GM12878 (cell line): ENCODE measurements at regions not wholly inside any gene's neighbourhood (a gene's known extent, or its start where the extent isn't known, plus 50 kb on each side); places are given as distances from the start of the nearest gene placed in this dataset.
"Not testable (repeated sequence)": the region's sequence is repeated elsewhere in the genome, so short reads cannot be mapped to it uniquely, and the experiment has no call there.

Experiments used
- BRCA1 ChIP-seq: IDR thresholded peaks from 2 replicates; pipeline ENCODE4 v1.6.1; 2011; ENCODE audit warnings: low read depth, low read length, improper control_type of control experiment
- IKZF1 ChIP-seq: fragments of 450-650 bp; conservative IDR thresholded peaks from 2 replicates; pipeline ENCODE4 v1.6.1; 2017; ENCODE audit warnings: antibody characterized with exemption, mild to moderate bottlenecking
- POLR2AphosphoS5 ChIP-seq: IDR thresholded peaks from 2 replicates; pipeline ENCODE4 v1.6.1; 2011; ENCODE audit warnings: mild to moderate bottlenecking, low read length, inconsistent platforms
- TF ChIP-seq, protein P1 (sequence below), 3 experiments: IDR thresholded peaks in 2 of 3; conservative IDR thresholded peaks in 1 of 3; 2 replicates each; pipeline ENCODE4 v1.5.1; 2011; ENCODE audit warnings: low read depth in 3 of 3, low read length in 3 of 3, mild to moderate bottlenecking in 3 of 3, control low read depth in 2 of 3, moderate library complexity in 2 of 3, inconsistent platforms in 1 of 3, mixed read lengths in 1 of 3; ENCODE audit not compliant: control insufficient read depth in 2 of 3, insufficient read depth in 1 of 3; ENCODE audit errors: extremely low read depth in 1 of 3

DNA sequence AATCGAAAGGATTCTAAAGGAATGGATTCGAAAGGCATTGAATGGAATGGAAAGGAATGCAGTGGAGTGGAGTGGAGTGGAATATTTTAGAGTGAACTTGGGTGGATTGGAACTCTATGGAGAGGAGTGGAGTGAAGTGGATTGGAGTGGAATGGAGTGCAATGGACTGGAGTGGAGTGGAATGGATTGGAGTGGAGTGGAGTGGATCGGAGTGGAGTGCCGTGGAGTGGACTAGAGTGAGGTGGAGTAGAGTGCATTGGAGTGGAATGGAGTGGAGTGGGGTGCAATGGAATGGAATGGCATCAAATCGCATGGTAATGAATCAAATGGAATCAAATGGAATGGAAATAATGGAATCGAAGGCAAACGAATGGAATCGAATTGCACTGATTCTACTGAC is 1044.8 kb downstream of the CDY1 start:
- TF ChIP-seq, protein P1, sequence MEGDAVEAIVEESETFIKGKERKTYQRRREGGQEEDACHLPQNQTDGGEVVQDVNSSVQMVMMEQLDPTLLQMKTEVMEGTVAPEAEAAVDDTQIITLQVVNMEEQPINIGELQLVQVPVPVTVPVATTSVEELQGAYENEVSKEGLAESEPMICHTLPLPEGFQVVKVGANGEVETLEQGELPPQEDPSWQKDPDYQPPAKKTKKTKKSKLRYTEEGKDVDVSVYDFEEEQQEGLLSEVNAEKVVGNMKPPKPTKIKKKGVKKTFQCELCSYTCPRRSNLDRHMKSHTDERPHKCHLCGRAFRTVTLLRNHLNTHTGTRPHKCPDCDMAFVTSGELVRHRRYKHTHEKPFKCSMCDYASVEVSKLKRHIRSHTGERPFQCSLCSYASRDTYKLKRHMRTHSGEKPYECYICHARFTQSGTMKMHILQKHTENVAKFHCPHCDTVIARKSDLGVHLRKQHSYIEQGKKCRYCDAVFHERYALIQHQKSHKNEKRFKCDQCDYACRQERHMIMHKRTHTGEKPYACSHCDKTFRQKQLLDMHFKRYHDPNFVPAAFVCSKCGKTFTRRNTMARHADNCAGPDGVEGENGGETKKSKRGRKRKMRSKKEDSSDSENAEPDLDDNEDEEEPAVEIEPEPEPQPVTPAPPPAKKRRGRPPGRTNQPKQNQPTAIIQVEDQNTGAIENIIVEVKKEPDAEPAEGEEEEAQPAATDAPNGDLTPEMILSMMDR (IDR thresholded peaks at IDR 0.05 in 2 of 3, conservative IDR thresholded peaks at IDR 0.05 in 1 of 3; ENCODE audit: control insufficient read depth in 2 of 3, extremely low read depth in 1 of 3, insufficient read depth in 1 of 3, low read depth in 3 of 3, low read length in 3 of 3), result not testable (repeated sequence)
- not testable (repeated sequence) for TF ChIP-seq BRCA1, POLR2AphosphoS5, IKZF1
